ENCODE measurements at regions not wholly inside any gene's neighbourhood (a gene's known extent, or its start where the extent isn't known, plus 50 kb on each side); places are given as distances from the start of the nearest gene placed in this dataset.

- H3K27ac ChIP-seq (ENCODE audit: low read depth, low read length): no peak overlapping the region
- H3K27ac Mint-ChIP-seq: no peak overlapping the region
- H3K27me3 ChIP-seq (ENCODE audit: control insufficient read depth, insufficient read depth, low read length, poor library complexity, severe bottlenecking): no peaks in the 10 kb centered on the region
- no peak overlapping the region for H3K9ac ChIP-seq (ENCODE audit: extremely low read depth, low read length, poor library complexity, severe bottlenecking)
- no peaks in the 10 kb centered on the region for H3K36me3 ChIP-seq (ENCODE audit: control insufficient read depth, insufficient read depth, low read length)
- H3K27me3 Mint-ChIP-seq (ENCODE audit: insufficient read depth): peaks cover 8% of the 10 kb centered on the region
- no peak for TF ChIP-seq CTCF (conservative IDR thresholded peaks at IDR 0.05)
- no peaks in the 10 kb centered on the region for H3K9me3 Mint-ChIP-seq
- H3K36me3 Mint-ChIP-seq (ENCODE audit: low read depth): no peaks in the 10 kb centered on the region
- no peak overlapping the region for H3K4me3 Mint-ChIP-seq
- WGBS, 2 experiments (ENCODE audit: insufficient coverage in 1 of 2, insufficient read length in 1 of 2): 95 to 98% methylated on average over 10 of the region's 10 CpGs
- H3K4me1 ChIP-seq (ENCODE audit: control insufficient read depth, insufficient read depth, low read length): no peaks in the 10 kb centered on the region
- no peak for DNase-seq
- no peak overlapping the region for H3K4me3 ChIP-seq (ENCODE audit: low read length)
- no peaks in the 10 kb centered on the region for H3K4me1 Mint-ChIP-seq
- H3K9me3 ChIP-seq (ENCODE audit: control insufficient read depth, low read length): no peaks in the 10 kb centered on the region
Measured at GRCh38 chr20:57894096-57894495, 184.3 kb upstream of the PMEPA1 start.

DNA sequence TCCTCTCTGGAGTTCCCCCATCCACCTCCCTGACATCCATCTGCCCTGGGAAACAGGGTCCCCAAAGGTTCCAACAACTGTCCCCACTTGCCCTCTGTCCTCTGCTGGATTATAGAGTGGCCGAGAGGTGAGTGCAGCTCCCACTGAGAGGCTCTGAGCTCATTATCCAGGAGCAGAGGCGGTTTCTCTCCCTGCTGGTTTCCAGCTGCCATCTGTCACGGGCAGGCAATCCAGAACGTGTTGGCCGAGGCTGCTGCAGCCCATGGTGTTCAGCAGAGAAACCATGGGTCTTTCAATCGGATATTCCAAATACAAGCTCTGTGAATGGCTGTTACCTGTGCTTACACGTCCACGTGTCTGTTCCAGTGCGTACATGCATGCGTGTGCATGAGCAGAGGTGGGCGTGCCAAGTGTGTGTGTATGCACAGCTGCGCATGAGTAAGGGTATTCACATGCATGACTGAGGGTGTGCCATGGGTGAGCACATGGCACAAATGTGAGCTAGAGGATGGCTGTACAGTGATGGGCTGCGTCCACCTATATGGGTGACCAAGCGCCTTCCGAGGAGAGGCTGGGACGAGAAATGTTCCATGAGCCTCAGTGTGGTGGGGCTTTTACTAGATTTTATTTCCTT is 183.7 kb upstream of the PMEPA1 start:
- no peak overlapping the region for H3K9ac ChIP-seq (ENCODE audit: extremely low read depth, low read length, poor library complexity, severe bottlenecking)
- H3K4me3 ChIP-seq (ENCODE audit: low read length): no peak overlapping the region
- no peak for DNase-seq
- H3K4me3 Mint-ChIP-seq: no peak overlapping the region
- no peaks in the 10 kb centered on the region for H3K27me3 ChIP-seq (ENCODE audit: control insufficient read depth, insufficient read depth, low read length, poor library complexity, severe bottlenecking)
- no peak overlapping the region for H3K27ac Mint-ChIP-seq
- H3K9me3 ChIP-seq (ENCODE audit: control insufficient read depth, low read length): no peaks in the 10 kb centered on the region
- no peaks in the 10 kb centered on the region for H3K9me3 Mint-ChIP-seq
- H3K36me3 Mint-ChIP-seq (ENCODE audit: low read depth): no peaks in the 10 kb centered on the region
- TF ChIP-seq CTCF (conservative IDR thresholded peaks at IDR 0.05): no peak
- H3K27ac ChIP-seq (ENCODE audit: low read depth, low read length): no peak overlapping the region
- no peaks in the 10 kb centered on the region for H3K36me3 ChIP-seq (ENCODE audit: control insufficient read depth, insufficient read depth, low read length)
- H3K4me1 ChIP-seq (ENCODE audit: control insufficient read depth, insufficient read depth, low read length): no peaks in the 10 kb centered on the region
- no peaks in the 10 kb centered on the region for H3K4me1 Mint-ChIP-seq
- peaks cover 8% of the 10 kb centered on the region for H3K27me3 Mint-ChIP-seq (ENCODE audit: insufficient read depth)
- 91 to 92% methylated on average over 12 to 16 of the region's 16 CpGs for WGBS, 2 experiments (ENCODE audit: insufficient coverage in 1 of 2, insufficient read length in 1 of 2)

- no peaks in the 10 kb centered on the region for H3K36me3 Mint-ChIP-seq (ENCODE audit: low read depth)
- no peak for DNase-seq
- WGBS, 2 experiments (ENCODE audit: insufficient coverage in 1 of 2, insufficient read length in 1 of 2): 83 to 85% methylated on average over 8 to 10 of the region's 10 CpGs
- no peak overlapping the region for H3K27ac Mint-ChIP-seq
- no peaks in the 10 kb centered on the region for H3K36me3 ChIP-seq (ENCODE audit: control insufficient read depth, insufficient read depth, low read length)
- no peaks in the 10 kb centered on the region for H3K9me3 ChIP-seq (ENCODE audit: control insufficient read depth, low read length)
- peaks cover 3% of the 10 kb centered on the region for H3K9me3 Mint-ChIP-seq
- no peak overlapping the region for H3K4me3 ChIP-seq (ENCODE audit: low read length)
- no peaks in the 10 kb centered on the region for H3K27me3 ChIP-seq (ENCODE audit: control insufficient read depth, insufficient read depth, low read length, poor library complexity, severe bottlenecking)
- peaks cover 8% of the 10 kb centered on the region for H3K27me3 Mint-ChIP-seq (ENCODE audit: insufficient read depth)
- no peak overlapping the region for H3K4me3 Mint-ChIP-seq
- H3K4me1 Mint-ChIP-seq: no peaks in the 10 kb centered on the region
- no peak overlapping the region for H3K9ac ChIP-seq (ENCODE audit: extremely low read depth, low read length, poor library complexity, severe bottlenecking)
- no peaks in the 10 kb centered on the region for H3K4me1 ChIP-seq (ENCODE audit: control insufficient read depth, insufficient read depth, low read length)
- no peak for TF ChIP-seq CTCF (conservative IDR thresholded peaks at IDR 0.05)
- H3K27ac ChIP-seq (ENCODE audit: low read depth, low read length): no peak overlapping the region
Measured at GRCh38 chr20:57892471-57892870, 182.7 kb upstream of the PMEPA1 start.

Measured in endodermal cell (in vitro differentiated cells).